Activated CD4-positive, alpha-beta T cell treated with anti-CD3 and anti-CD28 coated beads for 4 hours (primary cell): ENCODE measurements at regions not wholly inside any gene's neighbourhood (a gene's known extent, or its start where the extent isn't known, plus 50 kb on each side); places are given as distances from the start of the nearest gene placed in this dataset.

Experiments used
- DNase-seq, 2 donors: peaks; one replicate each; pipeline ENCODE4 v3.0.0-alpha.2; 2020

DNA sequence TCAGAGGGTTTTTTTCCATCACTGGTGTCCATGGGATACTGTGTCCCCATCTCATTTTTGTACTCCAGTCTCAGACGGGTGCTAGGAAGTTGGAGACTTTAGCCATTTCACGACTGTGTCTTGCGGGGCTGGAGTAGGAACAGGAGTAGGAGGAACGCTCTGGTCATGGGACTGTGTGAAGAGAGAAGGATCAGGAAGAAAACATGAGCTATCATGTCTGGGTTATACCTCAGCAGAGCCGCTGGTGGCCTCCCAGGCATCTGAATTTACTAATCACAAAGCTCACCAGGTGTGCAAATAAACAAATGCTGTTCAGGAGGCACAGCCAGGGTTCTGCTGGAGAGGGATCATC is 225.4 kb downstream of the SEC14L1 start:
- DNase-seq: no peak

DNA sequence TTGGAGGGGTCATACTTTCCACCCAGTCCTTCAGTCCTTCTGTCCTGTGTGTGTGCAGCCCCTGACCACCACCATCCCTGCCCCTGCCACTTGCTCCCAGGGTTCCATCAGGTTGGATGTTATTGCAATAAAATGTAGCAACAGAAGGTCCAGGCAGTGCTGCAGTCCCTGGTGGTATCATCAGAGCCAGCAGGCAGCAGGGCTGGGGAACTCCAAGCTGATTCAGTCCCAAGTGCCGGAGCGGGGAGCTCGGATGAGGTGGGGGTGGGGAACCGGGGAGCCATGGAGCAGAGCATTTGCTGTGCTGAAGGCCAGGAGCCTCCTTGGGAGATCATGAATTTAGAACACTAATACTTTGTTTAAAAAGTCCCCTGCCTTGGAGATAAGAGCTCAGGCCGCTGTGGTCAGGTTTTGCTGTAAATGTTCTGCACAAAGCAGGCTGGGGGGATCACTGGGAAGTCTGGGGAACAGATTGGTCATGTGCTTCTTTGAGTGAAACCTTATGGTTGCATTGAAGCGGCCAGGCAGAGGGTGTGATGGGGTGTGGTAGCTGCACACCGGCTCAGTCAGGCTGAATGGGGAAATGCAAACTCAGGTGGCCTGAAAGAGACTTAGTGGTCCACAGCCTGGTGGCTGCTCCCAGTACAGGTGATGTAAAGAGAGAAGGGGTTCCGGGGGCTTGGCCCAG is 225.9 kb downstream of the SEC14L1 start:
- no peak for DNase-seq

DNA sequence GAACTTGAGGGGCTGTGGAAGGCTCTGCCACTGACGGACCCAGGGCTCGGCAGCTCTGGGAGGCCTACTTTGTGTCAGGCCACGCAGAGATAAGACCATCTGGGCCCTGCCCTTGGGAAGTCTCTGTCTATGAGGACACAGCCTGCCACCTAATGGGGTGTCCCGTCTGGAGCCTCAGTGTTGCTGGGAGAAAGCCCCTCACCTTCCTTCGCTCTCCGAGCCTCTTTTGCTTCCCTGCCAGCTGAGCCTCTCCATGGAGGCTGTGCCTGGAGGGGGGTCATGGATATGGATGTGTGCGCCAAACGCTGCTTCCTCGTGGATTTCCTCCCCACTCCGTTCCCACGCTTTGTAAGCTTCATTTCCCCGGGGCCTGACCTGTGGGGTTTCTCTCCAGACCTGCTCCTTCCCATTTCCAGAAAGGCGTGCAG is 228.8 kb downstream of the SEC14L1 start:
- DNase-seq: no peak

DNA sequence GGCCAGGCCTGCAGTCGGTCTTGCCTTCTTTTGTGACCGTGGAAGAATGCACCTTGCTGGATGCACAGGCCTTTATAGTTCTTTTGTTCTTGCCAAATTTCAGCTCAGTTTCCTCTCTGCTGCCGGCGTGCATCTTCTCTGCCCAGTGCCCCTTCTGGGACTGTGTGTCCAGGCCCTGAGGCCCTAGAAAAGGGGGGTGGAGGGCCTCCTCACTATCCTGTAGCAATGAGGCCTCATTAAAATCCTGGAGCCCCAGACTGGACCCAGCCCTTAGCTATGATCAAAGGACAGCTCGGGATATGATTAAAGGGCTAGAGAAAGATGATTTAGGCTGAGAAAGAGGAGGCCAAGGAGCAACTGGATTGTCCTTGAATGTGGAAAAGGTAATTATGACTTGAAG is 229.8 kb downstream of the SEC14L1 start:
- DNase-seq: no peak

DNA sequence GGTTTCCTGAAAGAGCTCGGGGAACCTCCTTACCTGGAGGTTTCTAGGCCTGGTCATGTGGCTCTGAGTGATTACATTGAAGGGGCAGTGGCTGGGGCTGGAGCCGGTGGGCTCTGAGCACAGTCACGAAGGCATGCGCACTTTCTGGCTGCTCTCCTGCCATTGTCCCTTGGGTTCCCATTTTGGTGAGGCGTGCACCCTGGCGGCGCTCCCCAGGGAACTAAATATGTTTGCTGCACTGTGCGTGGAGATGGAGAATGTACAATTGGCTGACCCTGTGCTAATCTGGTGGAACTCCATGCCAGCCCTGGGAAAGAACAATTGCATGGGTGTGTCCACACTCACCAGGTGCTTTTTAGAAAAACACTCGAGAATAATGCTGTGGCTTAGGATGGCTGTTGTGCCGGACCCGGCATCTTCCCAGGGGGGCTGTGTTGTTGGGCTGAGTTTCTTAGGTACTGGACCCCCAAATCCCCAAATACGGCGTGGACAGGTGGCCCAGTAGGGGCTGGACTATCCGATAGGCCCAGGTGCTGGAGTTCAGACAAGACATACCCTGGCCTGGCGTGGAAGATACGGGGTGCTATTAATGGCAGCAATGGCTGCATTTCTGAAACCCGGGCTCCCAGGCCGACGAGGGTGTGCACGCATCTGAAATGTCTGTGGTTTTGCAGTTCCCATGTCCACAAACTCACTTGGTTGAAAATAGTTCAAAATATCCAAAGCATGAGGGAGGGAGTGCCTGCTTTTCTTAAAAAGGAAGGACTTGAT is 230.5 kb downstream of the SEC14L1 start:
- no peak for DNase-seq

DNA sequence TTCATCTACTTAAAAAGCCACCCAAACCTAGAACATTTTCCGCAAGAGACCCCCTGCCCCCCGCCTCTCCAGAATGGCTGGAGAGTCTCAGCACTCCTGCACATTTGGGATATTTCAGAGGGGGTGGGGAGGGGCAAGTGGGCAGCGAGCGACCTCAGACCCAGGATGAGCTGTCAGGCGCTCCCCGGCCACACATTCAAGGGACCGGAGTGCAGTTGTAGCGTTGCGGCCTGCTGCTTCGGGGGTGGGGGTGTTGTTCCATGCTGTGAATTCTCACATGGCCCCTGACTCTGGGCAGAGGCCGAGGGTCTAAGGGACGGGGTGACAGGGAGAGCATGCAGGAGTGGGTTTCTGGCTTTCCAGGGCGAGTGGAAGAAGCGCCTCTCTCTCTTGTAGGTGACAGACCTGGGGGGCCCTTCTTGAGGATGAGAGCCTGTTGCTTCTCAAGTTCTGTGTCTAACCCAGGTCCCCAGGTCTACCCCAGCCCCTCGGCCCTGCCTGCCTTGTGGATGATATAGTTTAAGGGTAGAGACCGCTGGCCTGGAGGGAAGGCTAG is 231.2 kb downstream of the SEC14L1 start:
- DNase-seq: no peak

DNA sequence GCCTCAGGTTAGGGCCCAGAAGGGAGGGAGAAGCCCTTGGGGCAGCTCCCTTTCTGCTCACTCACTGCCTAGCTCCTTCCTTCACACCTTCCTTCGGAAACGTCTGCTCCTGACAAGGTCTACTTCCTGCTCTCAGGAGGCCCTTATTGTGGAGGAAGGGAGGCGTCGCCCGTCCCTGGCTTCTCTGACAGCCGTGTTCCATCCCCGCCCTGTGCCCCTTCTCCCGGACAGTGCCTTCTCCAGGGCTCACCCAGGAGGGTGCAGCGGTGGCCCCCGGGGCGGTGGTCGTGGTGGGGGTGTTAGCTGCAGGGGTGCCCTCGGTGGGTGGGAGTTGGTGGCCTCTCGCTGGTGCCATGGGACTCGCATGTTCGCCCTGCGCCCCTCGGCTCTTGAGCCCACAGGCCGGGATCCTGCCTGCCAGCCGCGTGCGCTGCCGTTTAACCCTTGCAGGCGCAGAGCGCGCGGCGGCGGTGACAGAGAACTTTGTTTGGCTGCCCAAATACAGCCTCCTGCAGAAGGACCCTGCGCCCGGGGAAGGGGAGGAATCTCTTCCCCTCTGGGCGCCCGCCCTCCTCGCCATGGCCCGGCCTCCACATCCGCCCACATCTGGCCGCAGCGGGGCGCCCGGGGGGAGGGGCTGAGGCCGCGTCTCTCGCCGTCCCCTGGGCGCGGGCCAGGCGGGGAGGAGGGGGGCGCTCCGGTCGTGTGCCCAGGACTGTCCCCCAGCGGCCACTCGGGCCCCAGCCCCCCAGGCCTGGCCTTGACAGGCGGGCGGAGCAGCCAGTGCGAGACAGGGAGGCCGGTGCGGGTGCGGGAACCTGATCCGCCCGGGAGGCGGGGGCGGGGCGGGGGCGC is 231.9 kb downstream of the SEC14L1 start:
- DNase-seq: peak; percentile 47 to 59

DNA sequence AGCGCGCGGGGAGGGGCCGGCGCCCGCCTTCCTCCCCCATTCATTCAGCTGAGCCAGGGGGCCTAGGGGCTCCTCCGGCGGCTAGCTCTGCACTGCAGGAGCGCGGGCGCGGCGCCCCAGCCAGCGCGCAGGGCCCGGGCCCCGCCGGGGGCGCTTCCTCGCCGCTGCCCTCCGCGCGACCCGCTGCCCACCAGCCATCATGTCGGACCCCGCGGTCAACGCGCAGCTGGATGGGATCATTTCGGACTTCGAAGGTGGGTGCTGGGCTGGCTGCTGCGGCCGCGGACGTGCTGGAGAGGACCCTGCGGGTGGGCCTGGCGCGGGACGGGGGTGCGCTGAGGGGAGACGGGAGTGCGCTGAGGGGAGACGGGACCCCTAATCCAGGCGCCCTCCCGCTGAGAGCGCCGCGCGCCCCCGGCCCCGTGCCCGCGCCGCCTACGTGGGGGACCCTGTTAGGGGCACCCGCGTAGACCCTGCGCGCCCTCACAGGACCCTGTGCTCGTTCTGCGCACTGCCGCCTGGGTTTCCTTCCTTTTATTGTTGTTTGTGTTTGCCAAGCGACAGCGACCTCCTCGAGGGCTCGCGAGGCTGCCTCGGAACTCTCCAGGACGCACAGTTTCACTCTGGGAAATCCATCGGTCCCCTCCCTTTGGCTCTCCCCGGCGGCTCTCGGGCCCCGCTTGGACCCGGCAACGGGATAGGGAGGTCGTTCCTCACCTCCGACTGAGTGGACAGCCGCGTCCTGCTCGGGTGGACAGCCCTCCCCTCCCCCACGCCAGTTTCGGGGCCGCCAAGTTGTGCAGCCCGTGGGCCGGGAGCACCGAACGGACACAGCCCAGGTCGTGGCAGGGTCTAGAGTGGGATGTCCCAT is 232.8 kb downstream of the SEC14L1 start:
- DNase-seq: peak; percentile 30 to 31

DNA sequence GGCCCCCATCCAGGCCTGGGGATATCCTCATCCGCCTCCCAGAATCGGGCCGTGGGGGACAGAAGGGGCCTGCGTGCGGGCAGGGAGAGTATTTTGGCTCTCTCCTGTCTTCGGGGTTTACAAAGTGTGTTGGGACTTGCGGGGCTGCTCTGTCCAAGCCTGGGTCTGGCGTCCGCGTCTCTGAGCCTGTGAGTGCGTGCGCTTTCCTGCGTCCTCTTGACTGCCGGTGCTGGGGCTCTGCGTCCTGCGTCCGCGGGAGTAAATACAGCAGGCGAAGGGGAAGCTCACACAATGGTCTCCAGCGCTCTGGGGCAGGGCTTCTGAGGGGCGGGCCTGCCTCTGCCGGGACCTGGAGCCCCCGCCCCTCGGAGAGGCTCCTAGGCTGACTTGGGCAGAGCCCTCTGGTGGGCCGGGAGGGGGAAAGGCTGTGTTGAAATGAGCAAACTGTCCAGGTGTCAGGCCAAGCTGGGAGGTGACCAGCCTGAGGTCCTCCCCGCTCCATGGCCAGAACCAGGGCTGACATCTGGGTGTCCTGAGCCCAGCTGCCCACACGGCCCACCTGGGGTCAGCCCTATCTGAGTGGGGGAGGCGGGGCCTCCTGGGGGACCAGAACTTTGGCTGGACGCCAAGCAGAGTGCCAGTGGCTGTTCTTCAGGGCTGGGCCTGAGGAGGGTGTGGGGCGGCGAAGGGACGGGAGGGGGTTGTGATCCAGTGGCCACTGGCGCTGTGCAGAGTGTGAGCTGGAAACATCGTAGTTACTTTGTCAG is 233.6 kb downstream of the SEC14L1 start:
- DNase-seq: peak; percentile 63 to 66

DNA sequence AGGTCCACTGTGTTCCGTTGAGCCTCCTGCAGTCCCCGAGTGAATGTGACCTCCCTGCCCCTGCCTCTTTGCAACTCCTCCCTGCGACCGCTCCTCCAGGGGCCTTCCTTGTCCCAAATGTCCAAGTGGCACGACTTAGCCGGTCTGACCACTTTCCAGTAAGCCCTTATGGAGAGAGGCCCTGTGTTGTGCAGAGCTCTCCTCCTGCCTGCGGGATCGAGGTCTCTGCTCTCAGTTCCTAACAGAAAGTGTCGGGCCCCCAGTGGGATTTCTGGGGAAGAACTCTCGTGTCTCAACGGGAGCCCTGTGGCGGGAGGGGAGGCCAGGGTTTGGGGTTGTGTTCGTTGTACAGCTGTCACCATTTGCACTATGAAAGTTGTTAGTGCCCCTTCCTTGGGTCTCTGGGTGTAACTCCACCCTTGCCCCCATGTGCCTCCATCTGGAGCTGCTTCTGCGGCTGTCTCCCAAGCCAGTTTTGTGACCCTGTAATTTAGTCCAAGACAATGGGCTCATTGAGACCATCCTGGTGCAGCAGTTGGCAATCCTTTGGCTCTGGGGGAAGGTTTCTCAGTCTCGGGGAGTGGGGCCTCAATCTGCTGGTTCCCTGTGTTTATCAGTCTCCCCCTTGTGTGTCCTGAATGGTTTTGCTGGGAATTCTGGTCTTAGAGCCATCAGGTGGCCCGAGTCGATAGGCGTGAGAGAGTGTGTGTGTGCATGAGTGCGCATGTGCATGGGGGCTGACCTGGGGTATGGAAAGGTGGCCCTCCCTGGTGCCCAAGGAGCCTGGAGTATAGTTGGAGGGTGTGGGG is 234.5 kb downstream of the SEC14L1 start:
- DNase-seq: no peak

DNA sequence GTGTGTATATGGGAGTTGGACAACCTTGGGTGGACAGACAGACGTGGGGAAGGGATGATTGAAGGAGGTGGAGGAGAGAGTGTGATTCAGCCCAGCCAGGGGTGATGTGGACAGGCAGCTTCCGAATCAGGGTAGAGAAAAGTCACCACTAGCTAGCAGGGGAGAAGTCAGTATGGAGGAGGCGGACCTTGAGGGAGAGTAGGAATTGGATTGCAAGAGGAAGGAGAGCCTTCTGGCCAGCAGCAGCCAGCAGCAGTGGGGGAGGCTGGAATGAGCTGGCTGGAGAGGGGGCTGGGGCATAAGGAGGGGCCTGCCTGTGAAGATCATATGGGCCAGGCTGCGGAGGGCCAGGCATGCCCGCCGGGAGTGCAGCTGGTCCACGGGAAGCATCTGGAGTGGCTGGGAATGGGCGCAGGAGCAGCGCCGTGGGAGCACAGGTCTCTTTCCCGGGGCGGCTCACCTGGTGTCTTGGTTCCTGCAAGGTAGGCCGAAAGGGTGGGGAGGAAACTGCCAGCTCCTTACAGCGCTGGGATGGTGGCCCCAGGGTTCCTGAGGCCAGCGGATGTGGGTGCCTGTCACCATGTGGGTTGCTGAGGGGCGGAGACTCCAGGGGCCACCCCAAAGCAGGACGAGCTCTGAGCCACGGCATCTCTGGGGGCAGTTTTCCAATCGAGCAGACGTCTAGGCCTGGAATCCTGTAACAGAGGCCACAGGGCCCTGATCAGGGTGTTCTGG is 235.3 kb downstream of the SEC14L1 start:
- DNase-seq: peak; percentile 41 to 55

DNA sequence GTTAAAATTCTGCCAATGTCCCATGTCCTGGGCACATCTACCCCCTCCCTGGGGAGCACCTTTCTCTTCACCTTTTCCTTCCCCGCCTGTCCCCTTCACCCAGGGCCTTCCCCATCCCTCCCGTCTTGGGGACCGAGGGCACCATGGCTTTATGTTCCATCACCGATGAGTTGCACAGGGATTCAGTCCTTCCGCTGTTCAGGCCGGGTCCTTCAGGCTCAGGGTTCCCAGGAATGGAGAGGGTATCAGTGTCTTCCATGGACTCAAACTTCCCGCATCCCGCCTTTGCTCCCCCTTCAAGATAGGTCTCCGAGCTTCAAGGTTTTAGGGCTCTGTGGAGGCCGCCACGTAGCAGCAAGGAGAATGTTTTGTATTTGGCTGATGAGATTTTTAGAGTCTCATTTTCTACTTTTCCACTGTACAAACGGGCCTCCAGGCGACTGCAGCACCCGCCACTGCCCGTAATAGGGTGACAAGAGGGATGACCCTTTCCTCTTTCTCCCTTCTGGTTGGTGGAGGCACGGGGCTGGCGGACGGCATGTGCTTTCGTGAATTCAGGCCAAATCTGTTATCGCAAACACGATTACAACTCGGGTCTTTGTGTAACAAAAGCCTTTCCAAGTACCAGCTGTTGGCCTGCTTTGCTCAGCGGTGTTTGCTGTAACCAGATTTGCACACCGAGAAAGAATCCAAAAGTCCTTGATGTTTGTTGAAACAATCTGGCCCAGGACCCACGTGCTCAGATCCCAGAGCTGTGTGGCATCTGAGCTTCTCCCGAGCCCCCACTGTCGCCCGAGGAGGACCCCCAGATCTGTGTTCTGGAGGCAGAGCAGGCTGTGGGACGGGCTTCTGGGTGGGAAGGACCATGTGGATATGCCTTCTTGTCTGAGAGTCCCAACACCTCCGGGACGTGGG is 236.3 kb downstream of the SEC14L1 start:
- no peak for DNase-seq

DNA sequence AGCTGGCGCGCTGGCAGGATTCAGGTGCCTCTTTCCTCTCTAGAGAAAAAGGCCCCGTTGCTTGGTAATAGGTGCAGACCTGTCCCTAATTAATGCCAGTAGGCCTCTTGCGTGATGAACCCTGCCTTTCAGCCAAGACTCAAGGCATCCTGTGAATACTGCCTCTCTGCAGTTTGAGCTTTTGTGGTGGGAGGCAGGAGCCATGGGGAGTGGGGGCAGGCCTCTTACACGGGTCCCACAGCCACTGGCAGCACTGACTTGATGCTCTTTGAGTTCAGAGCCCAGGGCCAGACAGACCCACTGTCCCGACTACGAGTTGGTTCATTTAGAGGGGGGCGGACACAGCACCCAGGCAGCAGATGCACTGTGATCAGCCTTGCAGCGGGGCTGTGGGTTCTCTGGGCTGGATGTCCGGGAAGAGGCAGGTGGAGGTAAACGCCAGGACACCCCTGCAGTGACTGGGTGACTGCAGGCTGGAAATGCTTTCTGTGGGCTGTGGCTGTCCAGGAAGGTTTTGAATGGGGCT is 237.0 kb downstream of the SEC14L1 start:
- DNase-seq: no peak

DNA sequence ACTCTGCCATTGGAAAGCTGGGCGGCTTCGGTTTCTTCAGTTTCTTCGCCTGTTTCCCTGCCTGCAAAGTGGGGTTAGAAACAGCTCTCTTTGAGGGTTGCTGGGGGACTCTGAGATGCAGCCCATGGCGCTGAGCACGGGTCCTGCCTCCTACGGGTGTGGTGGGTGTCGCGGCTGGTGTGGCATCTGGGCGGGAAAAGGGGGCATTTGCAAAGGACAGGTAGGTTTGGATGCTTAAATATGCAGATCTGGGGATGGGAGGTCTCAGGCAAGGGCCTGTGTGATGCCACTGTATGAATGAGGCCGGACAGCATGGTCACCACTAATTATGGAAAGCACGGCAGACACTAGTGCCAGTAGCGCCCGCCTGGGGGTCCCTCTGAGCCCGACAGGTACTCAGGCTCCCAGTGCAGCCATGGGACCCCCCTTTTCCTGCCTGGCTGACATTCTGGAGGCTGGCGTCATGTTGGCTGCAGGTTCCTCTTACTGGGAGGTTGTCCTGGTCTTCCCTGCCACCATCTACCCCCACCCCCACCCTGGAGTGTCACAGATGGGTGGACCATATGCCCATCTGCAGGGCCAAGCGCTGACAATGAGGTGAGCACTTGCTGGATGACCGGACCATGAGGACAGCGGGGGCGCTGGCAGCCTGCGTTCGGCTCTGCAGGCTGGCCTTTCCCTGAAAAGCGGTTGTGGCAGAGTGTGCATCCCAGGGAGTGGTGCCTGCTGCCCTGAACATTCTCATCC is 237.7 kb downstream of the SEC14L1 start:
- no peak for DNase-seq

DNA sequence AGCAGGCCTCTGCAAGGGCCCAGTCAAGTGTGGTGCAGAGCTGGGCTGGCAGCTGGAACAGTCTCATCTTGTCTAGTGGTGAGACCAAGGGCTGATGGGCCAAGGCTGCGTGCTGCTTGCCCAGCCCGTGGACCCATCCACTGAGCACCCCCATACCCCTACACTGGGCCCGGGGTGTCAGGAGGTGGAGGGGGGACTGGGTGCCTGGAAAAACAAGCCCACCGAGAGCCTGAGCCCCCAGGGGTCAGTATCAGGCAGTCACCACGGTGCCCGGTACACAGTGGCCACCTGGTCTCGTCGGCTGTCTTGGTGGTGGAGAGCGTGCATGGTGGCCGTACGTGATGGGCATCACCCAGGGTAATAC is 238.3 kb downstream of the SEC14L1 start:
- no peak for DNase-seq

DNA sequence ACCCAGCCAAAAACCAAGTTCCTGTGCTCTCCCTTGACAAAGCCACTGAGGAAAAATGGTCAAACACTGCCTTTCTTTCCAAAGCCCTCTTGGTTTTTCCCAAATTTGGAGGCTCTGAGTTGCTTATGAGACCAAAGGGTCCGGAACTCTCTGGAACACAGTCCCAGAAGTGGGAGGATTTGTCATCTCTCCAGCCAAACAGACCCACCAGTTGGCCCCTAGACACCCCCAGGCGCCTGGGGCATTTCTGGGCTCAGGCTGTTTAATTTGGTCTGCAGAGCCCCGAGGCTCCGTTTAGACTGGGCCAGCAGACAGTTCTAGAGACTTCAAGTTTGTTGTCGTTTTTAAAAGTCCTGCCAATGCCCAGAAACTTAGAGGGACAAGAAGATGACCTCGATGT is 239.1 kb downstream of the SEC14L1 start:
- DNase-seq: no peak

DNA sequence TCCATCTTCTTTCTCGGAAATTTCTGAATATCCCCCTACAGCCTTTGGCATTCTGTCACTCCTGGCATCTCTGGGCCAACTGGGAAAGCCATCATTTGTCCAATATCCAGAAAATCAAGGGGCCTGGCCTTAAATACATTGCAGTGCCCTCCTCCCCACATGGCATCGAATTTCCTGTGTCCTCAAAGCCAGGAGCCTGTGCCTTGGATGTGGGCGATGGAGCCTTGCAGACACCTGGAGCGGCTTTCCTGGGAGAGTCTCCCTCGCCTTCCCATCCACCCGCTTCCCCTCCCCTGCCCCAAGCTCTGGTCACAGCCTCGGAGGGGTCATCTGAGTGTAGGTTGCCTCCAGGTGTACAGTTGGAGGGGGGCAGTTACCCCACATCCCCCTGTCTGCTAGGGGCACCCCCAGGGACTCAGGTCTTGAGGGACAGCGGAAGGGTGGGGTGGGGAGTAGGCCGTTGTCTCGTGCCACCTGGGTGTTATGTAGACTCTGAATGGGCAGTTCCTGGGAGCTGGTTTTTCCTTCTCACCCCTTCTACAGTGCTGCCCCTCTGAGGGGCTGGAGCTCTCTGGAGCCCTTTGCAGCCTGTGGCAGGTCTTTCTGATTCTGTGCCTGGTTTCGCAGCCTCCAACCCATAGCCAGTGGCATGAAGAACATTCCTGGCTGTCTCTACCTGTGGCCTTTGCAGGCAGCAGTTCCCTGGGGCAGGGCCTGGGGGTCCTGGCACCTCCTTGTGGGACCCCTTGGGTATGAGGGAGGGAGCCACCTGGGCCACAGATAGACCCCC is 239.8 kb downstream of the SEC14L1 start:
- DNase-seq: no peak
